GM12864 (cell line): ENCODE measurements at regions not wholly inside any gene's neighbourhood (a gene's known extent, or its start where the extent isn't known, plus 50 kb on each side); places are given as distances from the start of the nearest gene placed in this dataset.

Experiments
- DNase-seq: peaks from one replicate; pipeline ENCODE4 v3.0.0-alpha.2; 2011; ENCODE audit warnings: low read depth
- H3K4me3 ChIP-seq: 2 replicates; pipeline ENCODE4 v1.5.1; 2011; ENCODE audit warnings: mild to moderate bottlenecking, low read depth, low read length, control low read depth
- CTCF ChIP-seq: IDR thresholded peaks from 2 replicates; pipeline ENCODE4 v1.5.1; 2011; ENCODE audit warnings: low read depth, mild to moderate bottlenecking, moderate library complexity, low read length, control low read depth, inconsistent platforms; ENCODE audit errors: missing control alignments

- no peak for DNase-seq
- H3K4me3 ChIP-seq = no peak overlapping the region
- TF ChIP-seq CTCF = no peak
Measured at GRCh38 chr4:56245547-56246232, 141.6 kb downstream of the AASDH start.

- no peak for TF ChIP-seq CTCF
Measured at GRCh38 chr4:56244681-56245080, 142.6 kb downstream of the AASDH start.

GRCh38 chr4:56243107-56243506, 144.2 kb downstream of the AASDH start:
- DNase-seq = no peak
- no peak overlapping the region for H3K4me3 ChIP-seq
- TF ChIP-seq CTCF = no peak

More at GRCh38 chr4:56244681-56245080, 142.6 kb downstream of the AASDH start:
- no peak for DNase-seq
- no peak overlapping the region for H3K4me3 ChIP-seq

GRCh38 chr4:56241500-56241899, 145.8 kb downstream of the AASDH start:
- no peak overlapping the region for H3K4me3 ChIP-seq
- TF ChIP-seq CTCF = no peak
- no peak for DNase-seq

GRCh38 chr4:56240554-56241174, 146.6 kb downstream of the AASDH start:
- no peak overlapping the region for H3K4me3 ChIP-seq
- no peak for TF ChIP-seq CTCF
- DNase-seq = no peak

GRCh38 chr4:56238251-56238650, 149.0 kb downstream of the AASDH start:
- TF ChIP-seq CTCF = no peak
- DNase-seq = no peak
- H3K4me3 ChIP-seq = no peak overlapping the region

- DNase-seq = no peak
- H3K4me3 ChIP-seq = no peak overlapping the region
- TF ChIP-seq CTCF = no peak
Measured at GRCh38 chr4:56235725-56236124, 151.6 kb downstream of the AASDH start.
